ENCODE measurements at regions not wholly inside any gene's neighbourhood (a gene's known extent, or its start where the extent isn't known, plus 50 kb on each side); places are given as distances from the start of the nearest gene placed in this dataset.

- ATAC-seq (ENCODE audit: low FRiP score) (no peak), DNase-seq (ENCODE audit: low spot score) (no peak)
- TF ChIP-seq, protein P1, sequence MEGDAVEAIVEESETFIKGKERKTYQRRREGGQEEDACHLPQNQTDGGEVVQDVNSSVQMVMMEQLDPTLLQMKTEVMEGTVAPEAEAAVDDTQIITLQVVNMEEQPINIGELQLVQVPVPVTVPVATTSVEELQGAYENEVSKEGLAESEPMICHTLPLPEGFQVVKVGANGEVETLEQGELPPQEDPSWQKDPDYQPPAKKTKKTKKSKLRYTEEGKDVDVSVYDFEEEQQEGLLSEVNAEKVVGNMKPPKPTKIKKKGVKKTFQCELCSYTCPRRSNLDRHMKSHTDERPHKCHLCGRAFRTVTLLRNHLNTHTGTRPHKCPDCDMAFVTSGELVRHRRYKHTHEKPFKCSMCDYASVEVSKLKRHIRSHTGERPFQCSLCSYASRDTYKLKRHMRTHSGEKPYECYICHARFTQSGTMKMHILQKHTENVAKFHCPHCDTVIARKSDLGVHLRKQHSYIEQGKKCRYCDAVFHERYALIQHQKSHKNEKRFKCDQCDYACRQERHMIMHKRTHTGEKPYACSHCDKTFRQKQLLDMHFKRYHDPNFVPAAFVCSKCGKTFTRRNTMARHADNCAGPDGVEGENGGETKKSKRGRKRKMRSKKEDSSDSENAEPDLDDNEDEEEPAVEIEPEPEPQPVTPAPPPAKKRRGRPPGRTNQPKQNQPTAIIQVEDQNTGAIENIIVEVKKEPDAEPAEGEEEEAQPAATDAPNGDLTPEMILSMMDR (IDR thresholded peaks at IDR 0.05): no peak
Measured at GRCh38 chr11:95359341-95359663, 128.3 kb upstream of the SESN3 start.

GRCh38 chr11:95358511-95359340 lies 127.7 kb upstream of the SESN3 start:
- no peak for ATAC-seq (ENCODE audit: low FRiP score)
- TF ChIP-seq, protein P1 (IDR thresholded peaks at IDR 0.05): no peak
- DNase-seq (ENCODE audit: low spot score): no peak

DNA sequence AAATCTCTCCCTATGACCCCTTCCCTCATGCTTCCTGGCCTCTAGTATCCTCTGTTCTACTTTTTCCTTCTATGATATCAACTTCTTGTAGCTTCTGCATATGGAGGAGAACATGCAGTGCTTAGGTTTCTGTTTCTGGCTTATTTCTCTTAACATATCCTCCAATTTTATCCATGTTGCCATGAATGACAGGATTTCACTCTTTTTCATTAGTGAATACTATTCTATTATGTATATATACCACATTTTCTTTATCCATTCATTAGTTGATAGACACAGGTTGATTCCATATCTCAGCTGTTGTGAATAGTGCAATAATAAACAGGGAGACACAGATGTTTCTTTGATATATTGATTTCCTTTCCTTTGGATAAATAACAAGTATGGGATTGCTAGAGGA lies 123.3 kb upstream of the SESN3 start:
- ATAC-seq (ENCODE audit: low FRiP score) (no peak), DNase-seq (ENCODE audit: low spot score) (no peak)
- TF ChIP-seq, protein P1 (IDR thresholded peaks at IDR 0.05): no peak

GRCh38 chr11:95353706-95354105 lies 122.7 kb upstream of the SESN3 start:
- no peak for ATAC-seq (ENCODE audit: low FRiP score)
- TF ChIP-seq, protein P1 (IDR thresholded peaks at IDR 0.05): no peak
- no peak for DNase-seq (ENCODE audit: low spot score)

GRCh38 chr11:95352733-95353346 lies 121.8 kb upstream of the SESN3 start:
- ATAC-seq (ENCODE audit: low FRiP score): no peak
- TF ChIP-seq, protein P1 (IDR thresholded peaks at IDR 0.05): no peak
- no peak for DNase-seq (ENCODE audit: low spot score)

- ATAC-seq (ENCODE audit: low FRiP score) (no peak), DNase-seq (ENCODE audit: low spot score) (no peak)
- TF ChIP-seq, protein P1 (IDR thresholded peaks at IDR 0.05): no peak
Measured at GRCh38 chr11:95349345-95349942, 118.4 kb upstream of the SESN3 start.
